Skin of body (tissue), 1 donor: ENCODE measurements at regions not wholly inside any gene's neighbourhood (a gene's known extent, or its start where the extent isn't known, plus 50 kb on each side); places are given as distances from the start of the nearest gene placed in this dataset.
A peak's percentile ranks its signal among the peaks of the same experiment; 100 is the strongest.

ENCODE experiments used
- DNase-seq: peaks from one replicate; lab custom pipeline; 2025; lab: John Stamatoyannopoulos, UW

GRCh38 chr20:12276011-12276673, 358.4 kb downstream of the BTBD3 start:
- no peak for DNase-seq

GRCh38 chr20:12287575-12287974, 369.9 kb downstream of the BTBD3 start:
- no peak for DNase-seq

DNA sequence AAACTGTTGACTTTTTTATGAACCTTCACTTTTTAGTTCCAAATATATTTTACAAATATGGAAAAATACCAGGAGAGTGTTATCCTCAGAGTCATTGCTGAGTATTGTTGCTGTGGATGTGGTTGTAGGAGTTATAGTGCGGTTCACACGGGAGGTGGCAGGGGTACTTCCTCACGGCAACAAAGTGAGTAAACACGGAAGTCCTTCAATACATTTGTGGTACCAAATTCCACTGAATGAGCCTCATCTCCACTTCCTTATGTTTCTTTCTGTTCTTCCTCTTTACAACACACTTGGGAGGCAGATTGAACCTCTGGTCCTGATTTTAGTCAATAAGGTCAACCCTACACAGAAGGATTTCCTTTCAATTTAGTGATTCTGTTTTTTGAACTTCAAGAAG, 371.8 kb downstream of the BTBD3 start:
- DNase-seq, result peak; percentile 1

DNA sequence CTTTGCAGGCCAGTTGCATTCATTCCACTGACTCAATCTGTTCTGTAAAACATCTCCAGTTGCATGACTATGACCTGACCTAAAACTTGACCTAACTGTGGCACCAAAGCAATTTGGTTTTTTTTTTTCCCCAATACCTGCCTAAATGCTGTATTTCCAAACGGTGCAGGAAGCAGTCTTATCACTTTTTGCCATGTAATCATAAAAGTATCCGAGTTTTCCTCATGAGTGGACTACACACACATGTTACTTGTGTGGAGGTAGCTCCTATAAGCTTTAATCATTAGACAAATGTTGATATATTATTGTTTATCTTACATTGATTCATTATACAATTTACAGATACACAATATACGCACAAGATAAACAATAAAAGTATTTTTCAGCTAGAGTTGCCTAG, 373.7 kb downstream of the BTBD3 start:
- DNase-seq, result no peak

- no peak for DNase-seq
Measured at GRCh38 chr20:12293900-12294299, 376.2 kb downstream of the BTBD3 start.

DNA sequence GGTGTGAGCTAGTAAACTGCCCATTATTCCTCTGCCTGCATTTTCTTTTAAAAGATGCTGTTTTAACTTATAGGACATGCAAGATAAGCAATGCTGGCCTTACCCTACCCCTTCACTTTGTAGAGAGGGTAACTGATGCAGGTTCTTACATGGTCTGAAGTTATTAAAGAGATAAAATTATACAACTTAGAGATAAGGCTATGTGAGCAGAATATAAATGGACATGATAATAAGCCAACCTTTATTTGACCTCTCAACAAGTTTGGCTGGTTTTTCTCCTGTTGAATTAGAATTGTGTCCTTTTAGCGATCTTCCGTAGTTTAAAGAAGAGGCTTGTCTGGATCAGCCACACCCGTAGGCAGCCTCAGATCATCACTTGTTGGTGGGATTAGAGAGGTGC, 377.0 kb downstream of the BTBD3 start:
- no peak for DNase-seq

DNA sequence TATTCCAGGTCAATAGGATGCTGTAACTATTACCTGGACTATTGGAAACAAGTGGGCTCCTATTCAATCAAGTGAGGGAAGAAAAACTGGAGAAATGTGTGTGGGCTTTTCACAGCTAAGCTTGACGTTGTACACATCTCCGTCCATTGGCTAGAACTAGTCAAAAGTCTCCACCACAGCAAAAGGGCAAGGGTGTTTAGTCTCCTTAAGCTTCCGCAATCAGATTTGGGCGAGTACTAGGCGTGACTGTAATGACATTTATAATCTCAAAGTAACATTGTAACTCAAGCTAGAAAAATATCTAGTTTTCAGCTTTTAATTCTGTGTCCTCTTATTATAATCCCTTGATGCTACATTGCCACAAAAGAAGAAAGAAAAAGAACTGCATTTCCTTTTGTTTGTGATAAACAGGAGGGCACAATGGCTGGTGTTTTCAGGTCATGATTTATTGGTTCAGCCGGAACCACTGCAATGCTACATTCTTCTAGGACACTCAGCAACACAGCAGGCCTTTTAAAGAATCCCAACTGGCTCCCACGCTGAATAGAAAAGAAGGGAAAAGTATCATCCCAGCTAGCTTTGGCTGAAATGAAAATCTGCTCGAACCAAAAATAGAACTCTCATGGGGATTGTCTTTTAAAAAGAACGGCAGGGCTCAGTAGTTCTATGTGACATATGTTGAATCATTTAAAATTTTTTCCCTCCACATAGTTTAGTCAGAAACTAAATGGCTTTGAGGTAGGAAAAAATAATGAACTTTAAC, 387.7 kb downstream of the BTBD3 start:
- DNase-seq, result peak; percentile 52

DNA sequence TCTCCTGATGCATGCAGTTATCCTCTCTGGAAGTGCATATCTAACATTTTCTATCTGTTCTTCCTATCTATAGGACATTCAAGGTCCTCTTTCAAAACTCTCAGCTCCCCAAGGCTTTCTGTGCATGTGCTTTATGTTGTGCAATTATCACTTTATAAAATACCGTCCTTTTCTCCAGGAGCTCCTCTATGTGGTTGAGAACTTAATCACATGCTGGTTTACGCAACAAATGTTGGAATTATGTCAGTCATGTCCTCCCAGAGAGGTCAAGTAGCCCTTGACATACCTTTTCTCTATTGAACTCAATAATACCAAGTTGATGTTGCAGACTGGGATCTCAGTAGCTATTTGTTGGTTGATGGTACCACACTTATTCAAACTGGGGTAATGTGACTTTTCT, 388.4 kb downstream of the BTBD3 start:
- DNase-seq, result no peak

GRCh38 chr20:12311094-12311865, 393.6 kb downstream of the BTBD3 start:
- DNase-seq, result peak; percentile 69

GRCh38 chr20:12315652-12316051, 398.0 kb downstream of the BTBD3 start:
- no peak for DNase-seq

GRCh38 chr20:12316794-12317193, 399.1 kb downstream of the BTBD3 start:
- no peak for DNase-seq

- DNase-seq, result peak; percentile 35
Measured at GRCh38 chr20:12317433-12317832, 399.7 kb downstream of the BTBD3 start.

DNA sequence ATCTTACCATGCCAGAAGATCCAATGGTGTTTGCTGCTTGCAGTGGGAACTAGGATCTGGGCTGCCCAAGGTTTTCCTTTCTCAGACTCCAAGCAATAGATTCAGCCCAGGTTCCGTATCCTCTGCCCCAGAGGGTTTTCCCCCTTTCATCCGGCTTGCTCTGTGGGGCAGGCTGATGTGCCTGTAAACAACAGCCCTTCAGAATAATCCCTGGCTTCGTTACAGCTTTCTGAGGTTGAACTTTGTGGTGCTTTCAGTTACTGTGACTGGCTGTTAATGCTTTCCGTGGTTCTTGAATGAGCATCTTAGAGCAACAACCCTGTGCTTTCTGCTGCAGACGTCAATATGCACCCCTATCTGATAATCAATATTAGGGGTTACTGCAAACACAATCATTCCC, 400.4 kb downstream of the BTBD3 start:
- no peak for DNase-seq

GRCh38 chr20:12321736-12322135, 404.0 kb downstream of the BTBD3 start:
- no peak for DNase-seq

- no peak for DNase-seq
Measured at GRCh38 chr20:12327205-12327604, 409.5 kb downstream of the BTBD3 start.

- no peak for DNase-seq
Measured at GRCh38 chr20:12331236-12331635, 413.5 kb downstream of the BTBD3 start.

DNA sequence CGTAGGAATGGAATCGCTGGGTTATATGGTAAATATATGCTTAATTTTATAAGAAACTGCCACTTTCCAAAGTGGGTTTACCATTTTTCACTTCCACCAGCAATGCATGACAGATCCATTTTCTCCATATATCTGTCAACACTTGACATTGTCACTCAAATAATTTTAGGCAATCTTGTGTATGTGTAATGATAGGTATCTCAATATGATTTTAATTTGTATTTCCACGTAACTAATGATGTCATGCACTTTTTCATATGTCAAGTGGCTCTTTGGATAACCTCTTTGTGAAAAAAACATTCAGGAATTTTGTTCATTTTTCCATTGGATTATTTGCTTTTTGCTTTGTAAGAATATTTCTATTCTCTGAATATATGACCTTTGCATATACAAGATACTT, 419.9 kb downstream of the BTBD3 start:
- DNase-seq, result no peak

- DNase-seq, result no peak
Measured at GRCh38 chr20:12345978-12346377, 428.3 kb downstream of the BTBD3 start.

GRCh38 chr20:12353842-12354241, 436.1 kb downstream of the BTBD3 start:
- DNase-seq, result no peak

DNA sequence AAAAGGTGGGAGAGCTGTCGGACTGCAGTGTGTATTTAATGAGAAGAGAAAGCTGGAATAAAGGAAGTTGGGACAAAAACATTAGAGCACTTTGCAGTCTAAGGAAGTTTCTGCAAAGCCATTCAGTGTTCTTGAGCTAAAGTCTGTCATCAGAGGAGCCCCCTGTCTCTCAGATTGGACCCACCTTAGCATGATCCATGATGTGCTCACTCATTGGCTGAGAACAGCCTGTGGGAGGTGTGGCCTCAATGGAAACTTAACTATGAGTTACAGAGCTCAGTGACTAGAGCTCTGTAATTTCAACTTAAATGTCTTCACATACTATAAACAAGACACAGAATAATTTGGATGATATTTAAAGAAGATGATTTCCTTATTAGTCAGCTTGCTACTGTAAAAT, 437.0 kb downstream of the BTBD3 start:
- no peak for DNase-seq

DNA sequence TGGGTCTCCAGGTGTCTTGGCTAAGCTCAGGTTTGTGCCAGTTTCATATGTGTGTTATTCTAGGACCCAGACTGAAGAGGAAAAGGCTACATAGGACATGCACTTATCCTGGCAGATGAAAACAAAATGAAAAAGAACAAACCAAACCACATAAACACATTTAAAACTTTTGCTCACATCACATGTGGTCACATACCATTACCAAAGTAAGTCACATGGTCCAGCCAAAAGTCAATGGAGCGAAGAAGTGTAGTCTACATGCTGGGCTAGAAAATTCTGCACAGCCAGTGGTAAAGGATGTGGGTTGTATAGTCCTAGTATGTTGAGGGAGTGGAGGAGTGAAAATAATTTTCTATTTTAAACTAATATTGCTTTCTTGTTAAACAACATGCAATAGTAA, 437.5 kb downstream of the BTBD3 start:
- DNase-seq, result no peak

- no peak for DNase-seq
Measured at GRCh38 chr20:12358006-12358654, 440.4 kb downstream of the BTBD3 start.
